Endodermal cell (in vitro differentiated cells): ENCODE measurements at regions not wholly inside any gene's neighbourhood (a gene's known extent, or its start where the extent isn't known, plus 50 kb on each side); places are given as distances from the start of the nearest gene placed in this dataset.

Source experiments
- DNase-seq: peaks from one replicate; pipeline ENCODE4 v3.0.0-alpha.2; 2017
- H3K27ac ChIP-seq: 2 replicates; pipeline ENCODE4 v1.5.1; 2013; ENCODE audit warnings: mild to moderate bottlenecking, low read depth, low read length, moderate library complexity
- H3K27me3 ChIP-seq: 2 replicates; pipeline ENCODE4 v1.6.1; 2013; ENCODE audit warnings: mild to moderate bottlenecking, low read length, moderate library complexity; ENCODE audit not compliant: insufficient read depth, control insufficient read depth, poor library complexity, severe bottlenecking
- H3K36me3 ChIP-seq: 2 replicates; pipeline ENCODE4 v1.7.0; 2013; ENCODE audit warnings: mild to moderate bottlenecking, low read length, moderate library complexity; ENCODE audit not compliant: control insufficient read depth, insufficient read depth
- H3K4me1 ChIP-seq: one replicate; pipeline ENCODE4 v1.7.0; 2013; ENCODE audit warnings: low read length; ENCODE audit not compliant: control insufficient read depth, insufficient read depth
- H3K4me3 ChIP-seq: 2 replicates; pipeline ENCODE4 v1.5.1; 2013; ENCODE audit warnings: mild to moderate bottlenecking, low read length, moderate library complexity
- H3K9ac ChIP-seq: 2 replicates; pipeline ENCODE4 v1.6.1; 2013; ENCODE audit warnings: mild to moderate bottlenecking, low read length, moderate library complexity; ENCODE audit not compliant: poor library complexity, severe bottlenecking; ENCODE audit errors: extremely low read depth
- H3K9me3 ChIP-seq: 2 replicates; pipeline ENCODE4 v1.6.1; 2013; ENCODE audit warnings: mild to moderate bottlenecking, low read length, moderate library complexity; ENCODE audit not compliant: control insufficient read depth
- H3K27ac Mint-ChIP-seq: 2 replicates; pipeline ENCODE4 v1.8.0; 2020; ENCODE audit warnings: mixed read lengths
- H3K27me3 Mint-ChIP-seq: 2 replicates; pipeline ENCODE4 v1.8.0; 2021; ENCODE audit warnings: mild to moderate bottlenecking, mixed read lengths; ENCODE audit not compliant: insufficient read depth
- H3K36me3 Mint-ChIP-seq: 2 replicates; pipeline ENCODE4 v1.8.0; 2020; ENCODE audit warnings: low read depth, mixed read lengths
- H3K4me1 Mint-ChIP-seq: 2 replicates; pipeline ENCODE4 v1.8.0; 2020; ENCODE audit warnings: mixed read lengths
- H3K4me3 Mint-ChIP-seq: 2 replicates; pipeline ENCODE4 v1.8.0; 2020; ENCODE audit warnings: mild to moderate bottlenecking, moderate library complexity, mixed read lengths
- H3K9me3 Mint-ChIP-seq: 2 replicates; pipeline ENCODE4 v1.8.0; 2020; ENCODE audit warnings: mild to moderate bottlenecking, mixed read lengths
- whole genome bisulfite sequencing, 2 experiments: methylation state at CpG; one replicate each; pipeline versions ENCODE4 v1.1.5 to v1.1.7; 2013; ENCODE audit warnings: missing lambda C conversion rate in 2 of 2, mixed read lengths in 1 of 2; ENCODE audit not compliant: insufficient coverage in 1 of 2, insufficient read length in 1 of 2; 5-methylcytosine and 5-hydroxymethylcytosine counted together
- TF ChIP-seq, protein P1 (sequence below): fragments of 200-600 bp; sonication (generic); conservative IDR thresholded peaks from 2 replicates; pipeline ENCODE4 v1.5.0; 2021; ENCODE audit warnings: antibody characterized with exemption, mild to moderate bottlenecking

DNA sequence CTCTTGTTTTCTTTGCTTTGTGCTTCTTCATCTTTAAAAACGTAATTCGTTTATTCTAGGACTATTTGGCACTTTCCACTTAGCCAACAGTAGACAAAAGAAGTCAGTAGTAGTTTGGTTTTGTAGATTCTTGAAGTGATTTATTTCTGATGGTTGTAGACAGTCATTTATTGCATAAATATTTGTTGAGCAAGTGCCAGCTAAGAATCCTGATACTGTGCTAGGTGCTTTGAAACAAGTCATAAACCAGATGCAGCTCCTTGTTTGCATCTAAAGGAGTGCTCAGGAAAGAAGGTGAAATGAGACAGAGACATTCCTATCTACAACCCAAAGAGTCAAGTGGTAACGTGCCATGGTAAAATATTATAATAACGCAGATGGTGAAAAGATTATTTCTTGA, 469.1 kb downstream of the GJA1 start:
- 91 to 100% methylated on average over 2 to 4 of the region's 4 CpGs for WGBS, 2 experiments
- H3K9ac ChIP-seq: no peak overlapping the region
- no peak for DNase-seq
- no peak overlapping the region for H3K4me3 ChIP-seq
- no peaks in the 10 kb centered on the region for H3K27me3 Mint-ChIP-seq
- peaks cover 5% of the 10 kb centered on the region for H3K9me3 ChIP-seq
- H3K4me1 ChIP-seq: no peaks in the 10 kb centered on the region
- H3K27me3 ChIP-seq: no peaks in the 10 kb centered on the region
- peaks cover 2% of the 10 kb centered on the region for H3K36me3 Mint-ChIP-seq
- H3K27ac ChIP-seq: no peak overlapping the region
- H3K36me3 ChIP-seq: no peaks in the 10 kb centered on the region
- no peak overlapping the region for H3K27ac Mint-ChIP-seq
- no peaks in the 10 kb centered on the region for H3K4me1 Mint-ChIP-seq
- no peak overlapping the region for H3K4me3 Mint-ChIP-seq
- peaks cover 15% of the 10 kb centered on the region for H3K9me3 Mint-ChIP-seq
- TF ChIP-seq, protein P1, sequence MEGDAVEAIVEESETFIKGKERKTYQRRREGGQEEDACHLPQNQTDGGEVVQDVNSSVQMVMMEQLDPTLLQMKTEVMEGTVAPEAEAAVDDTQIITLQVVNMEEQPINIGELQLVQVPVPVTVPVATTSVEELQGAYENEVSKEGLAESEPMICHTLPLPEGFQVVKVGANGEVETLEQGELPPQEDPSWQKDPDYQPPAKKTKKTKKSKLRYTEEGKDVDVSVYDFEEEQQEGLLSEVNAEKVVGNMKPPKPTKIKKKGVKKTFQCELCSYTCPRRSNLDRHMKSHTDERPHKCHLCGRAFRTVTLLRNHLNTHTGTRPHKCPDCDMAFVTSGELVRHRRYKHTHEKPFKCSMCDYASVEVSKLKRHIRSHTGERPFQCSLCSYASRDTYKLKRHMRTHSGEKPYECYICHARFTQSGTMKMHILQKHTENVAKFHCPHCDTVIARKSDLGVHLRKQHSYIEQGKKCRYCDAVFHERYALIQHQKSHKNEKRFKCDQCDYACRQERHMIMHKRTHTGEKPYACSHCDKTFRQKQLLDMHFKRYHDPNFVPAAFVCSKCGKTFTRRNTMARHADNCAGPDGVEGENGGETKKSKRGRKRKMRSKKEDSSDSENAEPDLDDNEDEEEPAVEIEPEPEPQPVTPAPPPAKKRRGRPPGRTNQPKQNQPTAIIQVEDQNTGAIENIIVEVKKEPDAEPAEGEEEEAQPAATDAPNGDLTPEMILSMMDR: no peak

DNA sequence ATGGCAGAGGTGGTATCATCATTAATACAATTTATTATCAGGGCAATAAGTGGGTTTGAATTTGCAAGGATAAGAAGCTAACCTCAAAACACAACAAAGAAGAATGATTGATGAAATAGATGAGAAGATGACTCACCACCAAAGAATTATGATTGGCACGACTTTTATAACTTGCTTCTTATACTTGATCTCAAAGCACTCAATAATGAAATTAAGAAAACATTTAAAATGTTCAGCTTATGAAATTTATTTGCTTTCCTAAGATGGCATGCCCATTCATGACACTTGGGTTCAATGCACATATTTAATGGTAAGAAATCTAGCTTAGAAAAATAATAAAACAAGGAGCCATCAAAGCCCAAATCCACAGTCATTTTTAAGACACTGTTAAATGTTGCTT, 477.5 kb downstream of the GJA1 start:
- Mint-ChIP-seq H3K9me3 (peaks cover 14% of the 10 kb centered on the region), H3K4me1 (peaks cover under 1% of the 10 kb centered on the region), H3K27ac (no peak overlapping the region), H3K36me3 (peaks cover 2% of the 10 kb centered on the region), H3K4me3 (no peak overlapping the region), H3K27me3 (no peaks in the 10 kb centered on the region)
- no peaks in the 10 kb centered on the region for H3K27me3 ChIP-seq
- peaks cover 5% of the 10 kb centered on the region for H3K9me3 ChIP-seq
- no peak overlapping the region for H3K27ac ChIP-seq
- no peak for DNase-seq
- TF ChIP-seq, protein P1: no peak
- no peaks in the 10 kb centered on the region for H3K36me3 ChIP-seq
- H3K4me3 ChIP-seq: no peak overlapping the region
- no peak overlapping the region for H3K9ac ChIP-seq
- no peaks in the 10 kb centered on the region for H3K4me1 ChIP-seq
- WGBS, 2 experiments: 75% methylated on average over 1 of the region's 1 CpG; no CpG with 5 or more reads in 1 of the 2 experiments

DNA sequence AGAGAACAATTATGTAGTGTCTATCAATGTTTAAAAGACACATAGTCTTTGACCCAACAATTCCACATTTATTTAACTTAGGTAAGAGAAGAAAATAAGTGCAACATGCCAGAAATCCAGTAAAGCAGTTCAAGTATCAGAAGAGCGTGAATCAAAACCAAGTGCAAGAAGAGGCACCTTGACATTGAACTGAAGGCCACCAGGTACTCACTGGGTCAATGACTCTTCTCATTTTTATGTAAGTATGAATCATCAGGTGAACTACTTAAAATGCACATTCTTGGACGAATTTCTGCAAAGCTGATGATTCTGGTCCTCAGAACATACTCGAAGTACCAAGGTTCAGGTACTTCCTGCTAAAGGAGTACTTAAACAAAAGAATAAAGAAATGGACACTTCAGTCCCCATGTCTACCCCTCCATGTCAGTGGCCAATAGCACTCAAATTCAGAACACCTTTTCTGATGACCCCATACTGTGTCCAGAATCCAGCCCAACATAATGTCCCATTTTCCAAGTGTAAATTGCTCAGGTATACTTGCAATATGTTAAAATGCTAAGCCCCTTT, 481.9 kb downstream of the GJA1 start:
- no peaks in the 10 kb centered on the region for H3K36me3 Mint-ChIP-seq
- Histone ChIP-seq H3K27ac (no peak overlapping the region), H3K4me3 (no peak overlapping the region), H3K9me3 (no peaks in the 10 kb centered on the region), H3K27me3 (no peaks in the 10 kb centered on the region), H3K36me3 (no peaks in the 10 kb centered on the region), H3K9ac (no peak overlapping the region), H3K4me1 (no peaks in the 10 kb centered on the region)
- TF ChIP-seq, protein P1: no peak
- WGBS, 2 experiments: 85 to 87% methylated on average over 3 of the region's 3 CpGs
- no peak overlapping the region for H3K4me3 Mint-ChIP-seq
- no peaks in the 10 kb centered on the region for H3K27me3 Mint-ChIP-seq
- H3K27ac Mint-ChIP-seq: peak overlapping the region; percentile 8
- H3K4me1 Mint-ChIP-seq: peaks cover 5% of the 10 kb centered on the region
- DNase-seq: no peak
- no peaks in the 10 kb centered on the region for H3K9me3 Mint-ChIP-seq
